ENCODE measurements at regions not wholly inside any gene's neighbourhood (a gene's known extent, or its start where the extent isn't known, plus 50 kb on each side); places are given as distances from the start of the nearest gene placed in this dataset.

GRCh38 chr3:74564560-74564959 is 49.9 kb downstream of the CNTN3 start:
- no peaks in the 10 kb centered on the region for H3K27me3 ChIP-seq (ENCODE audit: control insufficient read depth, insufficient read depth, low read length)
- no peak overlapping the region for H3K4me3 ChIP-seq (ENCODE audit: low read length)
- no peak for DNase-seq (ENCODE audit: low read depth, low spot score)
- no CpG with 5 or more reads among the region's 3 CpGs for WGBS (ENCODE audit: insufficient coverage, insufficient read length)
- no peak overlapping the region for H3K27ac ChIP-seq (ENCODE audit: low read length)
- H3K4me1 ChIP-seq (ENCODE audit: control insufficient read depth, insufficient read depth, low read length): no peaks in the 10 kb centered on the region
- H3K36me3 ChIP-seq (ENCODE audit: control insufficient read depth, insufficient read depth, low read length): no peaks in the 10 kb centered on the region
- H3K9me3 ChIP-seq (ENCODE audit: control insufficient read depth, insufficient read depth, low read length): no peaks in the 10 kb centered on the region

DNA sequence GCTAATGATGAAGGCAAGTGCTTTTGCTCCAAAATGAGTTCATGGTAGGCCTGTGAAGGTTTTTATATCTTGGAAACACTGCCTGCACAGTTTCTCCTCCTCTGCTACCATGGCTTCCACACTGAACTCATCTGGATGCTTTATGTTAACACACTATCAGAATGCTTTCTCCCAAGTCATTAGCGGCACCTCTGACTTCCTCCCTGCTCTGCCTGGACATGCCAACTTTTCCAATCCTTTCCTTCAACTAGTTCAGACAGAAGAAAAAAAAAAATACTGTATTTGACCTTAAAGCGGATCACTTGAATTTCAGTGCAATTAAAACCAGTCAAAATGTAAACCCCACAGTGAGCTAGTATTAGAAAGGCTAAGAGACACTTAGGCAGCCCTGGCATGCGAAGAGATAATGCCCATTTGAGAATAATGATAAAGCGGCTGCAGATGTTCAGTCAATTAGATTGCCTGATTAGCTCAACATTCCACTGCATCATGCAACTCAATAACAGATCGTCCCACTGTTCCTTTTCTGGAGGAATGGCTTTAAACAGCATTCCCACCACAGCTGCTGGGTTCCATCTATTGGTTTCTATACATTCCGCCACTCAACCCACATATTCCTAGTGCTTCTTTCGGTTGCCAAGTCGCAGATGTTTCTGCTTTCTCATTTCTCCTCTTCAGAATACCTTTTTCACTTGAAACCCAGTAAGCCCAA is 51.7 kb downstream of the CNTN3 start:
- H3K27me3 ChIP-seq (ENCODE audit: control insufficient read depth, insufficient read depth, low read length): no peaks in the 10 kb centered on the region
- H3K4me3 ChIP-seq (ENCODE audit: low read length): no peak overlapping the region
- no peak overlapping the region for H3K27ac ChIP-seq (ENCODE audit: low read length)
- H3K36me3 ChIP-seq (ENCODE audit: control insufficient read depth, insufficient read depth, low read length): no peaks in the 10 kb centered on the region
- WGBS (ENCODE audit: insufficient coverage, insufficient read length): no CpG with 5 or more reads among the region's 8 CpGs
- DNase-seq (ENCODE audit: low read depth, low spot score): no peak
- H3K4me1 ChIP-seq (ENCODE audit: control insufficient read depth, insufficient read depth, low read length): no peaks in the 10 kb centered on the region
- no peaks in the 10 kb centered on the region for H3K9me3 ChIP-seq (ENCODE audit: control insufficient read depth, insufficient read depth, low read length)

DNA sequence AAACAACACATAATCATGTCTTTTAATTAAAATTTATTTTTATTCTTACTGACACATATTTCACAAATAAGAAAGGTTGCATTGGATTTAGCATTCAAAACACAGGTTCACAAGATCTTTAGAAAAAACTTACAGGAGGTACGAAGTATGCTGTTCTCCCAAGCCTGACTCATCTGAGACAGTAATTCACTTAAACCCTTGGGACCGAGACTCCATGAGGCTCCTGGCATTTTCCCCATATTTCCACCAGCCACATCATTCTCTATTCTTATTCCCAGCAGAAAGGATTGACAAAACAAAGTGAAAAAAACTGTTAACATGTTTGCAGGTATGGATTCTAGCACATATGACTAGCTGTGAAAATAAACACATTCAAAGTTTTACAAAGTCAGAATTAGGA is 52.6 kb downstream of the CNTN3 start:
- Histone ChIP-seq H3K36me3 (ENCODE audit: control insufficient read depth, insufficient read depth, low read length) (no peaks in the 10 kb centered on the region), H3K4me3 (ENCODE audit: low read length) (no peak overlapping the region), H3K4me1 (ENCODE audit: control insufficient read depth, insufficient read depth, low read length) (no peaks in the 10 kb centered on the region), H3K27ac (ENCODE audit: low read length) (no peak overlapping the region), H3K27me3 (ENCODE audit: control insufficient read depth, insufficient read depth, low read length) (no peaks in the 10 kb centered on the region), H3K9me3 (ENCODE audit: control insufficient read depth, insufficient read depth, low read length) (no peaks in the 10 kb centered on the region)
- DNase-seq (ENCODE audit: low read depth, low spot score): no peak
- no CpG with 5 or more reads among the region's 2 CpGs for WGBS (ENCODE audit: insufficient coverage, insufficient read length)

GRCh38 chr3:74559261-74559660 is 55.2 kb downstream of the CNTN3 start:
- DNase-seq (ENCODE audit: low read depth, low spot score): no peak
- no peak overlapping the region for H3K27ac ChIP-seq (ENCODE audit: low read length)

DNA sequence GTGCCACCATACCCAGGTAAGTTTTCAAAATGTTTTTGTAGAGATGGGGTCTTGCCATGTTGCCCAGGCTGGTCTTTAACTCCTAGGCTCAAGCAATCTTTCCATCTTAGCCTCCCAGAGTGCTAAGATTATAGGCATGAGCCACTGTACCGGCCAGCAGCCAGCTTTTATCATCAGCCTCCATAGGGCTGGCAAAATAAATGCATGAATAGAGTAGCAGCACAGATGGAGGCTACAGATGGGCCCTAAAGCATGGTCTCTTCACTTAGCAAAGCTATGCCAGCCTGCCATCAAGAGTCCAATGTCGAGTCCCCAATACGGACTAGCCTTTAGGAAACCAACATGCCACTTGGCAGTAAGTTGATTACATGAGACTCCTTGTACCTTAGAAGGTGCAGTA is 63.8 kb downstream of the CNTN3 start:
- no CpG with 5 or more reads among the region's 3 CpGs for WGBS (ENCODE audit: insufficient coverage, insufficient read length)
- no peak overlapping the region for H3K27ac ChIP-seq (ENCODE audit: low read length)
- H3K4me1 ChIP-seq (ENCODE audit: control insufficient read depth, insufficient read depth, low read length): no peaks in the 10 kb centered on the region
- no peaks in the 10 kb centered on the region for H3K27me3 ChIP-seq (ENCODE audit: control insufficient read depth, insufficient read depth, low read length)
- H3K9me3 ChIP-seq (ENCODE audit: control insufficient read depth, insufficient read depth, low read length): no peaks in the 10 kb centered on the region
- H3K36me3 ChIP-seq (ENCODE audit: control insufficient read depth, insufficient read depth, low read length): no peaks in the 10 kb centered on the region
- DNase-seq (ENCODE audit: low read depth, low spot score): no peak
- no peak overlapping the region for H3K4me3 ChIP-seq (ENCODE audit: low read length)

More at GRCh38 chr3:74559261-74559660, 55.2 kb downstream of the CNTN3 start:
- H3K4me1 ChIP-seq (ENCODE audit: control insufficient read depth, insufficient read depth, low read length): no peaks in the 10 kb centered on the region
- H3K36me3 ChIP-seq (ENCODE audit: control insufficient read depth, insufficient read depth, low read length): no peaks in the 10 kb centered on the region
- WGBS (ENCODE audit: insufficient coverage, insufficient read length): no CpG with 5 or more reads among the region's 5 CpGs
- H3K27me3 ChIP-seq (ENCODE audit: control insufficient read depth, insufficient read depth, low read length): no peaks in the 10 kb centered on the region
- no peak overlapping the region for H3K4me3 ChIP-seq (ENCODE audit: low read length)
- H3K9me3 ChIP-seq (ENCODE audit: control insufficient read depth, insufficient read depth, low read length): no peaks in the 10 kb centered on the region

DNA sequence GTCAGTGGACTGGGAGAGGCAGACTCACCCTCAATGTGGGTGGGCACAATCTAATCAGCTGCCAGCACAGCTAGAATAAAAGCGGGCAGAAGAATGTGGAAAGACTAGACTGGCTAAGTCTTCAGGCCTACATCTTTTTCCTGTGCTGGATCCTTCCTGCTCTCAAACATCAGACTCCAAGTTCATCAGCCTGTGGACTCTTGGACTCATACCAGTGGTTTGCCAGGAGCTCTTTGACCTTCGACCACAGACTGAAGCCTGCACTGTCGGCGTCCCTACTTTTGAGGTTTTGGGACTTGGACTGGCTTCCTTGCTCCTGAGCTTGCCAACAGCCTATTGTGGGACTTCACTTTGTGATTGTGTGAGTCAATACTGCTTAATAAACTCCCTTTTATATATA is 68.0 kb downstream of the CNTN3 start:
- Histone ChIP-seq H3K27me3 (ENCODE audit: control insufficient read depth, insufficient read depth, low read length) (no peaks in the 10 kb centered on the region), H3K36me3 (ENCODE audit: control insufficient read depth, insufficient read depth, low read length) (no peaks in the 10 kb centered on the region), H3K9me3 (ENCODE audit: control insufficient read depth, insufficient read depth, low read length) (no peaks in the 10 kb centered on the region), H3K4me3 (ENCODE audit: low read length) (no peak overlapping the region), H3K4me1 (ENCODE audit: control insufficient read depth, insufficient read depth, low read length) (no peaks in the 10 kb centered on the region), H3K27ac (ENCODE audit: low read length) (no peak overlapping the region)
- no peak for DNase-seq (ENCODE audit: low read depth, low spot score)
- no CpG with 5 or more reads among the region's 4 CpGs for WGBS (ENCODE audit: insufficient coverage, insufficient read length)

DNA sequence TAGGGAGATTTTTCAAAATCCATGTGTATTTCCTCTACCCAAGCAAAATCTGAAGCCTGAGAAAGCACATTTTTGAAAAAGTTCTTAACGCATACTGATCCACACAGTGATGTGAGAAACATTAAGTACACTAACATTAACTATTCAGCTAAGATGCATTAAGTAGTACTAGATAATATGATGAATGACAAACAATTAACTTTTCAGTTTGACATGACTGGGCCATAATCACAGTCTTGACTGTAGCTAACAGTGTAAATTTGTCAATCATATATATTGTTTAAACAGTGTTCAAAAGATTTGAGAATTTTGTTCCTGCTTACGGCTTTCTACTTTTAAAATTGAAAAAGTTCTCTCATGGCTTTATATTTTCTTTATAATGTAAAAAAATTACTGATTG is 72.0 kb downstream of the CNTN3 start:
- Histone ChIP-seq H3K4me3 (ENCODE audit: low read length) (no peak overlapping the region), H3K9me3 (ENCODE audit: control insufficient read depth, insufficient read depth, low read length) (no peaks in the 10 kb centered on the region), H3K36me3 (ENCODE audit: control insufficient read depth, insufficient read depth, low read length) (no peaks in the 10 kb centered on the region), H3K27me3 (ENCODE audit: control insufficient read depth, insufficient read depth, low read length) (no peaks in the 10 kb centered on the region), H3K4me1 (ENCODE audit: control insufficient read depth, insufficient read depth, low read length) (no peaks in the 10 kb centered on the region), H3K27ac (ENCODE audit: low read length) (no peak overlapping the region)
- no peak for DNase-seq (ENCODE audit: low read depth, low spot score)
- WGBS (ENCODE audit: insufficient coverage, insufficient read length): no CpG with 5 or more reads among the region's 2 CpGs

- H3K27ac ChIP-seq (ENCODE audit: low read length): no peak overlapping the region
- H3K27me3 ChIP-seq (ENCODE audit: control insufficient read depth, insufficient read depth, low read length): no peaks in the 10 kb centered on the region
- DNase-seq (ENCODE audit: low read depth, low spot score): no peak
- H3K4me1 ChIP-seq (ENCODE audit: control insufficient read depth, insufficient read depth, low read length): no peaks in the 10 kb centered on the region
- no peak overlapping the region for H3K4me3 ChIP-seq (ENCODE audit: low read length)
- no peaks in the 10 kb centered on the region for H3K36me3 ChIP-seq (ENCODE audit: control insufficient read depth, insufficient read depth, low read length)
- no peaks in the 10 kb centered on the region for H3K9me3 ChIP-seq (ENCODE audit: control insufficient read depth, insufficient read depth, low read length)
- no CpG with 5 or more reads among the region's 3 CpGs for WGBS (ENCODE audit: insufficient coverage, insufficient read length)
These were observed 74.6 kb downstream of the CNTN3 start for GRCh38 chr3:74539876-74540275.

- no peaks in the 10 kb centered on the region for H3K4me1 ChIP-seq (ENCODE audit: control insufficient read depth, insufficient read depth, low read length)
- H3K27me3 ChIP-seq (ENCODE audit: control insufficient read depth, insufficient read depth, low read length): no peaks in the 10 kb centered on the region
- H3K9me3 ChIP-seq (ENCODE audit: control insufficient read depth, insufficient read depth, low read length): no peaks in the 10 kb centered on the region
- DNase-seq (ENCODE audit: low read depth, low spot score): no peak
- H3K4me3 ChIP-seq (ENCODE audit: low read length): no peak overlapping the region
- WGBS (ENCODE audit: insufficient coverage, insufficient read length): no CpG with 5 or more reads among the region's 1 CpG
- H3K27ac ChIP-seq (ENCODE audit: low read length): no peak overlapping the region
- no peaks in the 10 kb centered on the region for H3K36me3 ChIP-seq (ENCODE audit: control insufficient read depth, insufficient read depth, low read length)
These were observed 75.8 kb downstream of the CNTN3 start for GRCh38 chr3:74538669-74539068.

DNA sequence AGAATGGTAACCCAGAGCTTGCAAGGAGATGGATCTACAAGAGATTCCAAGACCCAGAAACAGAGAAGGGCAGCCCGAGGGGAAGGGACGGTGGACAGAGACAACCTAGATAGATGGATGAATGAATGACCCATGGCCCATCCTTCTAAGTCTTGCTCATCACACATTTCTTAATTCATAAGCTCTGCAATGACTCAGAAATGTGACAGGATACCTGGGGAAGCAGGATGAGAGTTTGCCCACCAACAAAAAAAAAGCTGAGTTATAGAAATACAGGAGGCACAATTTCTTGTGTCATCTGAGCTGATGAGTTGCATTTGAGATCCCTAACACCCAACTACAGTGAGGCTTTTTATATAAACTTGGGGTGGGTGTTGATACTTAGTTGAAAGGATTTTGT is 76.6 kb downstream of the CNTN3 start:
- no peak for DNase-seq (ENCODE audit: low read depth, low spot score)
- Histone ChIP-seq H3K4me3 (ENCODE audit: low read length) (no peak overlapping the region), H3K36me3 (ENCODE audit: control insufficient read depth, insufficient read depth, low read length) (no peaks in the 10 kb centered on the region), H3K27ac (ENCODE audit: low read length) (no peak overlapping the region), H3K4me1 (ENCODE audit: control insufficient read depth, insufficient read depth, low read length) (no peaks in the 10 kb centered on the region), H3K27me3 (ENCODE audit: control insufficient read depth, insufficient read depth, low read length) (no peaks in the 10 kb centered on the region), H3K9me3 (ENCODE audit: control insufficient read depth, insufficient read depth, low read length) (no peaks in the 10 kb centered on the region)
- WGBS (ENCODE audit: insufficient coverage, insufficient read length): no CpG with 5 or more reads among the region's 2 CpGs

GRCh38 chr3:74537164-74537563 is 77.3 kb downstream of the CNTN3 start:
- Histone ChIP-seq H3K9me3 (ENCODE audit: control insufficient read depth, insufficient read depth, low read length) (no peaks in the 10 kb centered on the region), H3K27ac (ENCODE audit: low read length) (no peak overlapping the region), H3K4me3 (ENCODE audit: low read length) (no peak overlapping the region), H3K4me1 (ENCODE audit: control insufficient read depth, insufficient read depth, low read length) (no peaks in the 10 kb centered on the region), H3K27me3 (ENCODE audit: control insufficient read depth, insufficient read depth, low read length) (no peaks in the 10 kb centered on the region), H3K36me3 (ENCODE audit: control insufficient read depth, insufficient read depth, low read length) (no peaks in the 10 kb centered on the region)
- DNase-seq (ENCODE audit: low read depth, low spot score): no peak
- no CpG with 5 or more reads among the region's 4 CpGs for WGBS (ENCODE audit: insufficient coverage, insufficient read length)
